CD14-positive monocyte (primary cell): ENCODE measurements at regions not wholly inside any gene's neighbourhood (a gene's known extent, or its start where the extent isn't known, plus 50 kb on each side); places are given as distances from the start of the nearest gene placed in this dataset.

Experiments used
- DNase-seq, 3 donors: peaks; one replicate each; pipeline ENCODE4 v3.0.0-alpha.2; 2011 to 2022
- H2AFZ ChIP-seq: 2 replicates; pipeline ENCODE4 v1.6.0; 2012; ENCODE audit warnings: mild to moderate bottlenecking, low read depth, low read length, inconsistent platforms; ENCODE audit not compliant: insufficient read depth, poor library complexity, severe bottlenecking
- H3K27ac ChIP-seq, 2 donors: 1 replicate in 1 of 2; 2 replicates in 1 of 2; pipeline ENCODE4 v1.5.1; 2012 to 2013; ENCODE audit warnings: low read length in 2 of 2, control low read depth in 1 of 2, inconsistent platforms in 1 of 2, low read depth in 1 of 2, mild to moderate bottlenecking in 1 of 2
- H3K27me3 ChIP-seq, 2 donors: one replicate each; pipeline versions ENCODE4 v1.6.0 to v1.6.1; 2011 to 2013; ENCODE audit warnings: low read length in 2 of 2; ENCODE audit not compliant: control insufficient read depth in 2 of 2, insufficient read depth in 2 of 2
- H3K36me3 ChIP-seq, 2 donors: replicated peaks in 1 of 2; 1 replicate in 1 of 2; 2 replicates in 1 of 2; pipeline versions ENCODE4 v1.5.1 to v1.6.1; 2012 to 2013; ENCODE audit warnings: low read length in 2 of 2, control low read depth in 1 of 2, inconsistent platforms in 1 of 2, mild to moderate bottlenecking in 1 of 2; ENCODE audit not compliant: insufficient read depth in 2 of 2, control insufficient read depth in 1 of 2
- H3K4me1 ChIP-seq, 2 donors: 1 replicate in 1 of 2; 2 replicates in 1 of 2; pipeline versions ENCODE4 v1.5.1 to v1.6.1; 2012 to 2013; ENCODE audit warnings: low read length in 2 of 2, control low read depth in 1 of 2, inconsistent platforms in 1 of 2, mild to moderate bottlenecking in 1 of 2, moderate library complexity in 1 of 2; ENCODE audit not compliant: insufficient read depth in 2 of 2, control insufficient read depth in 1 of 2
- H3K4me2 ChIP-seq: replicated peaks from 2 replicates; pipeline ENCODE3; 2012; ENCODE audit warnings: low read length, moderate library complexity, mild to moderate bottlenecking; ENCODE audit not compliant: poor library complexity, severe bottlenecking; ENCODE audit errors: extremely low read depth
- H3K4me3 ChIP-seq, 3 experiments: fragments of 200-600 bp in 1 of 3; sonication (generic) in 1 of 3; replicated peaks in 1 of 3; 1 replicate in 2 of 3; 2 replicates in 1 of 3; pipeline ENCODE4 v1.5.1; 2011 to 2013; ENCODE audit warnings: low read length in 3 of 3, mild to moderate bottlenecking in 3 of 3, control low read depth in 2 of 3, low read depth in 2 of 3, inconsistent platforms in 1 of 3, moderate library complexity in 1 of 3
- H3K79me2 ChIP-seq: 2 replicates; pipeline ENCODE4 v1.6.0; 2012; ENCODE audit warnings: mild to moderate bottlenecking, control low read depth, inconsistent platforms, low read length, moderate library complexity; ENCODE audit not compliant: insufficient read depth
- H3K9ac ChIP-seq: 2 replicates; pipeline ENCODE4 v1.6.0; 2017; ENCODE audit warnings: low read length, mild to moderate bottlenecking; ENCODE audit not compliant: insufficient read depth, poor library complexity, severe bottlenecking
- H3K9me3 ChIP-seq, 2 donors: replicated peaks in 1 of 2; 1 replicate in 1 of 2; 2 replicates in 1 of 2; pipeline versions ENCODE4 v1.5.1 to v1.6.1; 2012 to 2013; ENCODE audit warnings: low read length in 2 of 2, control low read depth in 1 of 2; ENCODE audit not compliant: control insufficient read depth in 1 of 2, insufficient read depth in 1 of 2
- H4K20me1 ChIP-seq: 2 replicates; pipeline ENCODE4 v1.6.0; 2012; ENCODE audit warnings: mild to moderate bottlenecking, low read length, control low read depth, moderate library complexity; ENCODE audit not compliant: insufficient read depth
- H3K27ac Mint-ChIP-seq, 7 donors: one replicate each; pipeline ENCODE4 v1.8.0; 2020; ENCODE audit warnings: mild to moderate bottlenecking in 7 of 7, mixed read lengths in 7 of 7, moderate library complexity in 6 of 7, inconsistent platforms in 2 of 7
- H3K27me3 Mint-ChIP-seq, 3 donors: one replicate each; pipeline ENCODE4 v1.8.0; 2021 to 2022; ENCODE audit warnings: low read depth in 3 of 3, mild to moderate bottlenecking in 3 of 3, mixed read lengths in 3 of 3, moderate library complexity in 3 of 3, inconsistent platforms in 1 of 3
- H3K36me3 Mint-ChIP-seq, 2 donors: one replicate each; pipeline ENCODE4 v1.8.0; 2020; ENCODE audit warnings: mixed read lengths in 2 of 2, inconsistent platforms in 1 of 2, mild to moderate bottlenecking in 1 of 2
- H3K4me1 Mint-ChIP-seq: one replicate; pipeline ENCODE4 v1.8.0; 2020; ENCODE audit warnings: mild to moderate bottlenecking, mixed read lengths
- H3K4me3 Mint-ChIP-seq, 2 donors: one replicate each; pipeline ENCODE4 v1.8.0; 2020; ENCODE audit warnings: mild to moderate bottlenecking in 2 of 2, mixed read lengths in 2 of 2, moderate library complexity in 1 of 2
- H3K9me3 Mint-ChIP-seq, 7 donors: one replicate each; pipeline ENCODE4 v1.8.0; 2020 to 2022; ENCODE audit warnings: mixed read lengths in 7 of 7, mild to moderate bottlenecking in 6 of 7, moderate library complexity in 6 of 7, inconsistent platforms in 2 of 7
- CTCF ChIP-seq: fragments of 200-600 bp; IDR thresholded peaks from one replicate; pipeline ENCODE4 v1.8.0; 2022; ENCODE audit warnings: antibody characterized with exemption, mild to moderate bottlenecking
- WGBS: methylation state at CpG from one replicate; pipeline ENCODE4 v1.1.5; 2013; ENCODE audit warnings: missing lambda C conversion rate; ENCODE audit not compliant: insufficient coverage; 5-methylcytosine and 5-hydroxymethylcytosine counted together
- intact Hi-C, 2 donors: fragments of 100-400 bp; cut with micrococcal nuclease; formaldehyde crosslinking; loops; one replicate each; pipeline versions ENCODE4 v1.15.0 to v1.15.1; 2023

- Histone ChIP-seq H3K36me3 (no peaks in the 10 kb centered on the region), H3K4me2 (no peak overlapping the region), H3K4me3 (no peak overlapping the region), H3K27me3 (no peaks in the 10 kb centered on the region), H2AFZ (no peak overlapping the region), H3K4me1 (no peaks in the 10 kb centered on the region), H3K27ac (no peak overlapping the region), H3K79me2 (no peaks in the 10 kb centered on the region), H3K9me3 (peaks cover 8% of the 10 kb centered on the region in 2 donors), H4K20me1 (no peaks in the 10 kb centered on the region), H3K9ac (no peak overlapping the region)
- Mint-ChIP-seq H3K36me3 (no peaks in the 10 kb centered on the region), H3K9me3 (peaks cover 4 to 20% (median 11%) of the 10 kb centered on the region in 7 donors), H3K27me3 (peaks cover 2 to 5% (median 4%) of the 10 kb centered on the region in 3 donors), H3K27ac (no peak overlapping the region), H3K4me3 (no peak overlapping the region), H3K4me1 (no peaks in the 10 kb centered on the region)
- TF ChIP-seq CTCF, result no peak
- DNase-seq, result no peak
- WGBS, result no CpG with 5 or more reads among the region's 5 CpGs
- intact Hi-C loops, result no loop called here
These were observed 344.4 kb downstream of the TCERG1L start for GRCh38 chr10:130967161-130967560.

GRCh38 chr10:130967784-130968183, 343.7 kb downstream of the TCERG1L start:
- H3K79me2 ChIP-seq, result no peaks in the 10 kb centered on the region
- no peaks in the 10 kb centered on the region for H3K27me3 ChIP-seq
- no peak overlapping the region for H2AFZ ChIP-seq
- H3K4me3 ChIP-seq, result no peak overlapping the region
- H3K4me3 Mint-ChIP-seq, result no peak overlapping the region
- no peaks in the 10 kb centered on the region for H3K4me1 ChIP-seq
- peaks cover 7 to 8% of the 10 kb centered on the region in 2 donors for H3K9me3 ChIP-seq
- H3K9me3 Mint-ChIP-seq, result peaks cover 0 to 20% (median 8%) of the 10 kb centered on the region in 7 donors
- no peaks in the 10 kb centered on the region for H3K4me1 Mint-ChIP-seq
- intact Hi-C loops, result no loop called here
- no peaks in the 10 kb centered on the region for H3K36me3 ChIP-seq
- WGBS, result no CpG with 5 or more reads among the region's 3 CpGs
- no peak for TF ChIP-seq CTCF
- H3K36me3 Mint-ChIP-seq, result no peaks in the 10 kb centered on the region
- H3K4me2 ChIP-seq, result no peak overlapping the region
- no peaks in the 10 kb centered on the region for H4K20me1 ChIP-seq
- DNase-seq, result no peak
- H3K27ac ChIP-seq, result no peak overlapping the region
- H3K27me3 Mint-ChIP-seq, result peaks cover 2 to 5% (median 4%) of the 10 kb centered on the region in 3 donors
- H3K27ac Mint-ChIP-seq, result no peak overlapping the region
- H3K9ac ChIP-seq, result no peak overlapping the region
